GM23338 (cell line): ENCODE measurements at regions not wholly inside any gene's neighbourhood (a gene's known extent, or its start where the extent isn't known, plus 50 kb on each side); places are given as distances from the start of the nearest gene placed in this dataset.
A peak's percentile ranks its signal among the peaks of the same experiment; 100 is the strongest.

Experiments
- ATAC-seq: fragments of 200-7000 bp; cut with Tn5 transposase; 3 replicates; pipeline ENCODE4 v1.9.1; 2020
- DNase-seq: peaks from one replicate; pipeline ENCODE4 v3.0.0-alpha.2; 2015; ENCODE audit warnings: low spot score
- H2AFZ ChIP-seq: fragments of 200-600 bp; sonication (generic); 2 replicates; pipeline ENCODE4 v1.8.0; 2016; ENCODE audit warnings: antibody characterized with exemption, mild to moderate bottlenecking, moderate library complexity
- H3F3A ChIP-seq: fragments of 200-600 bp; sonication (generic); replicated peaks from 2 replicates; pipeline ENCODE4 v1.8.0; 2017; ENCODE audit warnings: antibody characterized with exemption, mixed run types, low read depth
- H3K27ac ChIP-seq: fragments of 200-600 bp; sonication (generic); 2 replicates; pipeline ENCODE4 v1.6.1; 2016; ENCODE audit warnings: low read depth
- H3K27me3 ChIP-seq: fragments of 200-600 bp; sonication (generic); 2 replicates; pipeline ENCODE4 v1.8.0; 2016; ENCODE audit warnings: mild to moderate bottlenecking, mixed run types, moderate library complexity; ENCODE audit not compliant: insufficient read depth
- H3K36me3 ChIP-seq: fragments of 200-600 bp; sonication (generic); 2 replicates; pipeline ENCODE4 v1.8.0; 2016; ENCODE audit warnings: mild to moderate bottlenecking; ENCODE audit not compliant: insufficient read depth
- H3K4me1 ChIP-seq: fragments of 200-600 bp; sonication (generic); 2 replicates; pipeline ENCODE4 v1.8.0; 2016; ENCODE audit warnings: mild to moderate bottlenecking, moderate library complexity; ENCODE audit not compliant: insufficient read depth
- H3K4me2 ChIP-seq: fragments of 200-600 bp; sonication (generic); 2 replicates; pipeline ENCODE4 v1.7.1; 2017; ENCODE audit warnings: mixed run types
- H3K4me3 ChIP-seq: fragments of 200-600 bp; sonication (generic); 2 replicates; pipeline ENCODE4 v1.6.1; 2016; ENCODE audit warnings: mixed run types
- H3K79me2 ChIP-seq: fragments of 200-600 bp; sonication (generic); replicated peaks from 2 replicates; pipeline ENCODE4 v1.8.0; 2017; ENCODE audit warnings: mild to moderate bottlenecking; ENCODE audit not compliant: insufficient read depth
- H3K9me2 ChIP-seq: fragments of 200-600 bp; sonication (generic); 2 replicates; pipeline ENCODE4 v1.8.0; 2017; ENCODE audit not compliant: insufficient read depth
- H4K20me1 ChIP-seq: fragments of 200-600 bp; sonication (generic); replicated peaks from 2 replicates; pipeline ENCODE4 v1.8.0; 2017; ENCODE audit warnings: mild to moderate bottlenecking; ENCODE audit not compliant: insufficient read depth
- H3K27ac Mint-ChIP-seq: 2 replicates; pipeline ENCODE4 v1.8.0; 2020; ENCODE audit warnings: inconsistent platforms, mild to moderate bottlenecking, moderate library complexity, mixed read lengths
- H3K27me3 Mint-ChIP-seq: 3 replicates; pipeline ENCODE4 v1.8.0; 2022; ENCODE audit warnings: low read depth, mild to moderate bottlenecking, moderate library complexity, mixed read lengths, inconsistent platforms; ENCODE audit not compliant: insufficient read depth, poor library complexity
- H3K36me3 Mint-ChIP-seq: 3 replicates; pipeline ENCODE4 v1.8.0; 2021; ENCODE audit warnings: low read depth, mild to moderate bottlenecking, inconsistent platforms, moderate library complexity, mixed read lengths
- H3K4me1 Mint-ChIP-seq: 3 replicates; pipeline ENCODE4 v1.8.0; 2020; ENCODE audit warnings: mild to moderate bottlenecking, inconsistent platforms, mixed read lengths
- H3K4me3 Mint-ChIP-seq: 3 replicates; pipeline ENCODE4 v1.8.0; 2021; ENCODE audit warnings: moderate library complexity, mild to moderate bottlenecking, inconsistent platforms, mixed read lengths
- H3K9me3 Mint-ChIP-seq: 3 replicates; pipeline ENCODE4 v1.8.0; 2020; ENCODE audit warnings: moderate library complexity, mild to moderate bottlenecking, inconsistent platforms, mixed read lengths
- CREB1 ChIP-seq: fragments of 250-450 bp; sonication (Bioruptor Pico); IDR thresholded peaks from 2 replicates; pipeline ENCODE4 v1.5.0; 2020; ENCODE audit warnings: low read depth, mild to moderate bottlenecking, moderate library complexity
- CTCF ChIP-seq, 2 experiments: fragments of 200-600 bp in 1 of 2; sonication (generic) in 1 of 2; conservative IDR thresholded peaks; 2 replicates each; pipeline versions ENCODE4 v1.5.1 to v1.6.1; 2016 to 2017; ENCODE audit warnings: antibody characterized with exemption in 2 of 2, low read depth in 2 of 2, mild to moderate bottlenecking in 2 of 2, moderate library complexity in 1 of 2
- ETS1 ChIP-seq: IDR thresholded peaks from 2 replicates; pipeline ENCODE4 v1.6.1; 2016; ENCODE audit warnings: antibody characterized with exemption
- EZH2 ChIP-seq: fragments of 200-600 bp; sonication (generic); IDR thresholded peaks from one replicate; pipeline ENCODE4 v1.8.0; 2017; ENCODE audit warnings: antibody characterized with exemption, mild to moderate bottlenecking, low read depth; ENCODE audit not compliant: unreplicated experiment
- EZH2phosphoT487 ChIP-seq: fragments of 200-600 bp; sonication (generic); IDR thresholded peaks from one replicate; pipeline ENCODE4 v1.8.1; 2018; ENCODE audit warnings: antibody characterized with exemption; ENCODE audit not compliant: unreplicated experiment
- JUNB ChIP-seq: IDR thresholded peaks from one replicate; pipeline ENCODE4 v1.6.1; 2016; ENCODE audit warnings: antibody characterized with exemption; ENCODE audit not compliant: unreplicated experiment
- NANOG ChIP-seq: IDR thresholded peaks from 2 replicates; pipeline ENCODE4 v1.6.1; 2016; ENCODE audit warnings: antibody characterized with exemption, borderline replicate concordance
- POLR2AphosphoS5 ChIP-seq: IDR thresholded peaks from 2 replicates; pipeline ENCODE4 v1.6.1; 2016; ENCODE audit warnings: antibody characterized with exemption, low read depth
- STAT1 ChIP-seq: IDR thresholded peaks from one replicate; pipeline ENCODE4 v1.6.1; 2016; ENCODE audit warnings: antibody characterized with exemption; ENCODE audit not compliant: unreplicated experiment
- ZNF114 ChIP-seq: fragments of 250-450 bp; sonication (Bioruptor Pico); IDR thresholded peaks from 2 replicates; pipeline ENCODE4 v1.5.0; 2020; ENCODE audit warnings: mild to moderate bottlenecking, moderate library complexity
- ZNF331 ChIP-seq: fragments of 250-450 bp; sonication (Bioruptor Pico); IDR thresholded peaks from 2 replicates; pipeline ENCODE4 v1.5.0; 2020; ENCODE audit warnings: low read depth, mild to moderate bottlenecking, moderate library complexity
- TF ChIP-seq, protein P1 (sequence below): IDR thresholded peaks from one replicate; pipeline ENCODE4 v1.6.1; 2018; ENCODE audit warnings: antibody characterized with exemption; ENCODE audit not compliant: unreplicated experiment
- TF ChIP-seq, protein P2 (sequence below): fragments of 250-450 bp; sonication (Bioruptor Pico); IDR thresholded peaks from 2 replicates; pipeline ENCODE4 v1.5.0; 2020; ENCODE audit warnings: mild to moderate bottlenecking, moderate library complexity

DNA sequence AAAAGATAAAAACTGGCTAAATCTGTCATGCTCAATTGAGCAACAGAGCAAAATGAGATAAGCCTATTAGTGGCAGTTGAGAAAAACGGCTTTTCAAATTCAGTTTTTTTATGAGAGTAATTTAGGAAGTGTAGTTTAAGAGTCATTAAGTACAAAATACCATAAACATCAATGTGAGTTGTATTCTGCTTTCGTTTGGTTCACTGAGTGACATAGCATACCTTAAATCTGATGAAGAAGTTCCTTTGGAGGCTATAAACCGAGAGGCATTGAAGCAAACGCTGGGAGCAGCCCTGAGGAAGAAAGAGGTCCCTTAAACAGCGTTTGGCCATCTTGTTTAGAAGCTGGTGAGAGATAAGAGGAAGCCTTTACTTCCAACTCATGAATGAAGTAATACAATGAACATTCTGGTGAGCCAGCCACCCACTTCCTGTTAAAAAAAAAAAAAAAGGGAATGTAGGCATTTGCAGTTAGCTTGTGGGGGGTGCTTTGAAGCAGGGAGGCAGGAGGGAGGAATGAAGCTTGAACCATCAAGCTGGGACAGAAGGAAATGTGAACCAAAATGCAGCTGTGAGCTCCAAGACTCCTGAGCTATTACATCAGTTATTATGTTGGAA lies 132.3 kb downstream of the ZNF330 start:
- Histone ChIP-seq H3K79me2 (no peaks in the 10 kb centered on the region), H3K4me2 (peak overlapping the region; percentile 18; the same call in 1 of the 2 replicates), H3K4me1 (peaks cover 11% of the 10 kb centered on the region; the same call in 1 of the 2 replicates), H3K27me3 (no peaks in the 10 kb centered on the region), H3K9me2 (no peaks in the 10 kb centered on the region), H3K27ac (no peak overlapping the region), H2AFZ (peak overlapping the region; percentile 53; the same call in 1 of the 2 replicates), H3K36me3 (no peaks in the 10 kb centered on the region), H3K4me3 (no peak overlapping the region), H3F3A (no peaks in the 10 kb centered on the region), H4K20me1 (no peaks in the 10 kb centered on the region)
- peaks cover 18% of the 10 kb centered on the region for H3K4me1 Mint-ChIP-seq
- DNase-seq: peak; percentile 33
- no peak for TF ChIP-seq EZH2phosphoT487
- no peak for TF ChIP-seq CTCF (conservative IDR thresholded peaks at IDR 0.05; ENCODE audit: low read depth in 2 of 2)
- no peak for TF ChIP-seq ZNF114 (CRISPR knock-in tag)
- no peak for TF ChIP-seq JUNB
- no peak for TF ChIP-seq POLR2AphosphoS5
- TF ChIP-seq ETS1: no peak
- TF ChIP-seq, protein P1, sequence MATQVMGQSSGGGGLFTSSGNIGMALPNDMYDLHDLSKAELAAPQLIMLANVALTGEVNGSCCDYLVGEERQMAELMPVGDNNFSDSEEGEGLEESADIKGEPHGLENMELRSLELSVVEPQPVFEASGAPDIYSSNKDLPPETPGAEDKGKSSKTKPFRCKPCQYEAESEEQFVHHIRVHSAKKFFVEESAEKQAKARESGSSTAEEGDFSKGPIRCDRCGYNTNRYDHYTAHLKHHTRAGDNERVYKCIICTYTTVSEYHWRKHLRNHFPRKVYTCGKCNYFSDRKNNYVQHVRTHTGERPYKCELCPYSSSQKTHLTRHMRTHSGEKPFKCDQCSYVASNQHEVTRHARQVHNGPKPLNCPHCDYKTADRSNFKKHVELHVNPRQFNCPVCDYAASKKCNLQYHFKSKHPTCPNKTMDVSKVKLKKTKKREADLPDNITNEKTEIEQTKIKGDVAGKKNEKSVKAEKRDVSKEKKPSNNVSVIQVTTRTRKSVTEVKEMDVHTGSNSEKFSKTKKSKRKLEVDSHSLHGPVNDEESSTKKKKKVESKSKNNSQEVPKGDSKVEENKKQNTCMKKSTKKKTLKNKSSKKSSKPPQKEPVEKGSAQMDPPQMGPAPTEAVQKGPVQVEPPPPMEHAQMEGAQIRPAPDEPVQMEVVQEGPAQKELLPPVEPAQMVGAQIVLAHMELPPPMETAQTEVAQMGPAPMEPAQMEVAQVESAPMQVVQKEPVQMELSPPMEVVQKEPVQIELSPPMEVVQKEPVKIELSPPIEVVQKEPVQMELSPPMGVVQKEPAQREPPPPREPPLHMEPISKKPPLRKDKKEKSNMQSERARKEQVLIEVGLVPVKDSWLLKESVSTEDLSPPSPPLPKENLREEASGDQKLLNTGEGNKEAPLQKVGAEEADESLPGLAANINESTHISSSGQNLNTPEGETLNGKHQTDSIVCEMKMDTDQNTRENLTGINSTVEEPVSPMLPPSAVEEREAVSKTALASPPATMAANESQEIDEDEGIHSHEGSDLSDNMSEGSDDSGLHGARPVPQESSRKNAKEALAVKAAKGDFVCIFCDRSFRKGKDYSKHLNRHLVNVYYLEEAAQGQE: no peak
- TF ChIP-seq CREB1: no peak
- no peak for TF ChIP-seq ZNF331 (CRISPR knock-in tag)
- TF ChIP-seq EZH2: no peak
- no peak for TF ChIP-seq STAT1
- TF ChIP-seq, protein P2, sequence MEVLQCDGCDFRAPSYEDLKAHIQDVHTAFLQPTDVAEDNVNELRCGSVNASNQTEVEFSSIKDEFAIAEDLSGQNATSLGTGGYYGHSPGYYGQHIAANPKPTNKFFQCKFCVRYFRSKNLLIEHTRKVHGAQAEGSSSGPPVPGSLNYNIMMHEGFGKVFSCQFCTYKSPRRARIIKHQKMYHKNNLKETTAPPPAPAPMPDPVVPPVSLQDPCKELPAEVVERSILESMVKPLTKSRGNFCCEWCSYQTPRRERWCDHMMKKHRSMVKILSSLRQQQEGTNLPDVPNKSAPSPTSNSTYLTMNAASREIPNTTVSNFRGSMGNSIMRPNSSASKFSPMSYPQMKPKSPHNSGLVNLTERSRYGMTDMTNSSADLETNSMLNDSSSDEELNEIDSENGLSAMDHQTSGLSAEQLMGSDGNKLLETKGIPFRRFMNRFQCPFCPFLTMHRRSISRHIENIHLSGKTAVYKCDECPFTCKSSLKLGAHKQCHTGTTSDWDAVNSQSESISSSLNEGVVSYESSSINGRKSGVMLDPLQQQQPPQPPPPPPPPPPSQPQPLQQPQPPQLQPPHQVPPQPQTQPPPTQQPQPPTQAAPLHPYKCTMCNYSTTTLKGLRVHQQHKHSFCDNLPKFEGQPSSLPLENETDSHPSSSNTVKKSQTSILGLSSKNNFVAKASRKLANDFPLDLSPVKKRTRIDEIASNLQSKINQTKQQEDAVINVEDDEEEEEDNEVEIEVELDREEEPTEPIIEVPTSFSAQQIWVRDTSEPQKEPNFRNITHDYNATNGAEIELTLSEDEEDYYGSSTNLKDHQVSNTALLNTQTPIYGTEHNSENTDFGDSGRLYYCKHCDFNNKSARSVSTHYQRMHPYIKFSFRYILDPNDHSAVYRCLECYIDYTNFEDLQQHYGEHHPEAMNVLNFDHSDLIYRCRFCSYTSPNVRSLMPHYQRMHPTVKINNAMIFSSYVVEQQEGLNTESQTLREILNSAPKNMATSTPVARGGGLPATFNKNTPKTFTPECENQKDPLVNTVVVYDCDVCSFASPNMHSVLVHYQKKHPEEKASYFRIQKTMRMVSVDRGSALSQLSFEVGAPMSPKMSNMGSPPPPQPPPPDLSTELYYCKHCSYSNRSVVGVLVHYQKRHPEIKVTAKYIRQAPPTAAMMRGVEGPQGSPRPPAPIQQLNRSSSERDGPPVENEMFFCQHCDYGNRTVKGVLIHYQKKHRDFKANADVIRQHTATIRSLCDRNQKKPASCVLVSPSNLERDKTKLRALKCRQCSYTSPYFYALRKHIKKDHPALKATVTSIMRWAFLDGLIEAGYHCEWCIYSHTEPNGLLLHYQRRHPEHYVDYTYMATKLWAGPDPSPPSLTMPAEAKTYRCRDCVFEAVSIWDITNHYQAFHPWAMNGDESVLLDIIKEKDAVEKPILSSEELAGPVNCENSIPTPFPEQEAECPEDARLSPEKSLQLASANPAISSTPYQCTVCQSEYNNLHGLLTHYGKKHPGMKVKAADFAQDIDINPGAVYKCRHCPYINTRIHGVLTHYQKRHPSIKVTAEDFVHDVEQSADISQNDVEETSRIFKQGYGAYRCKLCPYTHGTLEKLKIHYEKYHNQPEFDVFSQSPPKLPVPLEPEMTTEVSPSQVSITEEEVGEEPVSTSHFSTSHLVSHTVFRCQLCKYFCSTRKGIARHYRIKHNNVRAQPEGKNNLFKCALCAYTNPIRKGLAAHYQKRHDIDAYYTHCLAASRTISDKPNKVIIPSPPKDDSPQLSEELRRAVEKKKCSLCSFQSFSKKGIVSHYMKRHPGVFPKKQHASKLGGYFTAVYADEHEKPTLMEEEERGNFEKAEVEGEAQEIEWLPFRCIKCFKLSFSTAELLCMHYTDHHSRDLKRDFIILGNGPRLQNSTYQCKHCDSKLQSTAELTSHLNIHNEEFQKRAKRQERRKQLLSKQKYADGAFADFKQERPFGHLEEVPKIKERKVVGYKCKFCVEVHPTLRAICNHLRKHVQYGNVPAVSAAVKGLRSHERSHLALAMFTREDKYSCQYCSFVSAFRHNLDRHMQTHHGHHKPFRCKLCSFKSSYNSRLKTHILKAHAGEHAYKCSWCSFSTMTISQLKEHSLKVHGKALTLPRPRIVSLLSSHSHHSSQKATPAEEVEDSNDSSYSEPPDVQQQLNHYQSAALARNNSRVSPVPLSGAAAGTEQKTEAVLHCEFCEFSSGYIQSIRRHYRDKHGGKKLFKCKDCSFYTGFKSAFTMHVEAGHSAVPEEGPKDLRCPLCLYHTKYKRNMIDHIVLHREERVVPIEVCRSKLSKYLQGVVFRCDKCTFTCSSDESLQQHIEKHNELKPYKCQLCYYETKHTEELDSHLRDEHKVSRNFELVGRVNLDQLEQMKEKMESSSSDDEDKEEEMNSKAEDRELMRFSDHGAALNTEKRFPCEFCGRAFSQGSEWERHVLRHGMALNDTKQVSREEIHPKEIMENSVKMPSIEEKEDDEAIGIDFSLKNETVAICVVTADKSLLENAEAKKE (CRISPR knock-in tag): no peak
- TF ChIP-seq NANOG: no peak
- ATAC-seq: no peak
- H3K27me3 Mint-ChIP-seq: no peaks in the 10 kb centered on the region
- no peak overlapping the region for H3K27ac Mint-ChIP-seq
- H3K9me3 Mint-ChIP-seq: no peaks in the 10 kb centered on the region
- H3K4me3 Mint-ChIP-seq: no peak overlapping the region
- H3K36me3 Mint-ChIP-seq: no peaks in the 10 kb centered on the region
